ENCODE measurements at regions not wholly inside any gene's neighbourhood (a gene's known extent, or its start where the extent isn't known, plus 50 kb on each side); places are given as distances from the start of the nearest gene placed in this dataset.
A peak's percentile ranks its signal among the peaks of the same experiment; 100 is the strongest.

DNA sequence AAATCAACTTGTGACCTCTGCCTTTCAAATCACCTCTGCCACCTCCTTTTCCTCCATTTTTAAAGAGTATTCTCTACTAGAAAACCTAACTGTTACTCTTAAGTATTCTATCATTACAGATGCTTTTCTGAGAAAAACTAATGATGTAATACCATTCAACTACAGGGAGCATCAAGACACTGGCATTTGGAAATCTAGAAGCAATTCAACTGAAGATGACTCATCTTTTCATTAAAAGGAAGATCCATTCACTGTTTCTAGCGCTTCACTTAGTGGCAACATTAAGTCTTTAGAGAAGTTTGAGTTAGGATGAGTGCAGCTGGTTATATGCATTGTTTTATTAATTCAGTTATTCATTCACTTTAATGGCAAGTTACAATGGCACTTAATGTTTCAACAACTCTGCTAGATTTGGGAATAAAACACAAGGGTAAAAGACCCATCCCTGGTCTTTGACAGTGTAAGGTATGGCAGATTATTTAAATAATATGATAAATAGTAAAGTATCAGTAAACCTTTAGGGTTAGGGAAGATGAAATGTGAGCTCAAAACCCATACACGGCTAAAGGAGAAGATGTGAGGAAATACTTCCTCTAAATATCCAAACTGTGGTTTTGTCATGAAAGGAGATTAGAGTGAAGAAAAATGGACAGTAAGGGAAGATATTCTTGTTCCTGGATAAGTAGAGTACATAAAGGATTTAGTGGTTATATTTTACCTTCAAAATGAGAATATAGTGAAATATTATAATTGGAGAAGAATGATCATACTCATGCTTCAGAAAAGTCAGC, 61.7 kb downstream of the KCNJ2 start:
- no peak overlapping the region for H3K14ac ChIP-seq (ENCODE audit: low read length)
- no peak overlapping the region for H3K23ac ChIP-seq (ENCODE audit: low read length)
- H3K4ac ChIP-seq (ENCODE audit: low read depth, low read length) = no peak overlapping the region
- H3K27ac ChIP-seq (ENCODE audit: low read depth, low read length) = no peak overlapping the region
- no peak overlapping the region for H3K9ac ChIP-seq (ENCODE audit: low read length)
- H3K79me1 ChIP-seq (ENCODE audit: low read length) = no peaks in the 10 kb centered on the region
- no peaks in the 10 kb centered on the region for H3K79me2 ChIP-seq (ENCODE audit: control insufficient read depth, insufficient read depth, low read length, poor library complexity)
- H3K4me1 ChIP-seq (ENCODE audit: control insufficient read depth in 1 of 2, insufficient read depth in 2 of 2, low read length in 2 of 2) = no peaks in the 10 kb centered on the region
- no peak overlapping the region for H2AK5ac ChIP-seq (ENCODE audit: low read length)
- H2BK120ac ChIP-seq (ENCODE audit: insufficient read depth, low read length, poor library complexity) = no peak overlapping the region
- H4K91ac ChIP-seq (ENCODE audit: low read depth, low read length) = no peak overlapping the region
- H2BK12ac ChIP-seq (ENCODE audit: low read length) = no peak overlapping the region
- H3K27me3 ChIP-seq (ENCODE audit: insufficient read depth, low read length) = no peaks in the 10 kb centered on the region
- H3K36me3 ChIP-seq (ENCODE audit: control insufficient read depth in 1 of 2, insufficient read depth in 2 of 2, low read length in 2 of 2) = no peaks in the 10 kb centered on the region
- H3K9me3 ChIP-seq (ENCODE audit: insufficient read depth, low read depth, low read length) = no peaks in the 10 kb centered on the region
- H4K12ac ChIP-seq (ENCODE audit: low read depth, low read length) = no peak overlapping the region
- no peak overlapping the region for H3K18ac ChIP-seq (ENCODE audit: low read length)
- H3K4me3 ChIP-seq (ENCODE audit: low read depth, low read length) = no peak overlapping the region
- no peak overlapping the region for H3K4me2 ChIP-seq (ENCODE audit: low read length)
- no CpG with 5 or more reads among the region's 2 CpGs for WGBS (ENCODE audit: extremely low coverage, insufficient coverage, insufficient read length)
- H2BK5ac ChIP-seq (ENCODE audit: low read depth, low read length, poor library complexity) = no peak overlapping the region
- no peak overlapping the region for H4K8ac ChIP-seq (ENCODE audit: low read depth, low read length)
- no peak overlapping the region for H2AFZ ChIP-seq (ENCODE audit: insufficient read depth, low read length, poor library complexity)
- no peak for DNase-seq

- no peak overlapping the region for H3K27ac ChIP-seq (ENCODE audit: low read depth, low read length)
- no peaks in the 10 kb centered on the region for H3K79me2 ChIP-seq (ENCODE audit: control insufficient read depth, insufficient read depth, low read length, poor library complexity)
- H3K4ac ChIP-seq (ENCODE audit: low read depth, low read length) = no peak overlapping the region
- no peak overlapping the region for H2AK5ac ChIP-seq (ENCODE audit: low read length)
- H2BK12ac ChIP-seq (ENCODE audit: low read length) = no peak overlapping the region
- no peak overlapping the region for H2AFZ ChIP-seq (ENCODE audit: insufficient read depth, low read length, poor library complexity)
- no peak overlapping the region for H3K18ac ChIP-seq (ENCODE audit: low read length)
- H3K14ac ChIP-seq (ENCODE audit: low read length) = no peak overlapping the region
- no peaks in the 10 kb centered on the region for H3K9me3 ChIP-seq (ENCODE audit: insufficient read depth, low read depth, low read length)
- no peak for DNase-seq
- H4K91ac ChIP-seq (ENCODE audit: low read depth, low read length) = no peak overlapping the region
- H4K12ac ChIP-seq (ENCODE audit: low read depth, low read length) = no peak overlapping the region
- H3K9ac ChIP-seq (ENCODE audit: low read length) = no peak overlapping the region
- H4K8ac ChIP-seq (ENCODE audit: low read depth, low read length) = no peak overlapping the region
- no CpG with 5 or more reads among the region's 2 CpGs for WGBS (ENCODE audit: extremely low coverage, insufficient coverage, insufficient read length)
- no peaks in the 10 kb centered on the region for H3K36me3 ChIP-seq (ENCODE audit: control insufficient read depth in 1 of 2, insufficient read depth in 2 of 2, low read length in 2 of 2)
- no peaks in the 10 kb centered on the region for H3K4me1 ChIP-seq (ENCODE audit: control insufficient read depth in 1 of 2, insufficient read depth in 2 of 2, low read length in 2 of 2)
- H3K23ac ChIP-seq (ENCODE audit: low read length) = no peak overlapping the region
- no peak overlapping the region for H3K4me3 ChIP-seq (ENCODE audit: low read depth, low read length)
- H3K4me2 ChIP-seq (ENCODE audit: low read length) = no peak overlapping the region
- no peak overlapping the region for H2BK5ac ChIP-seq (ENCODE audit: low read depth, low read length, poor library complexity)
- H3K79me1 ChIP-seq (ENCODE audit: low read length) = no peaks in the 10 kb centered on the region
- no peaks in the 10 kb centered on the region for H3K27me3 ChIP-seq (ENCODE audit: insufficient read depth, low read length)
- H2BK120ac ChIP-seq (ENCODE audit: insufficient read depth, low read length, poor library complexity) = no peak overlapping the region
Measured at GRCh38 chr17:70232466-70232865, 63.1 kb downstream of the KCNJ2 start.

DNA sequence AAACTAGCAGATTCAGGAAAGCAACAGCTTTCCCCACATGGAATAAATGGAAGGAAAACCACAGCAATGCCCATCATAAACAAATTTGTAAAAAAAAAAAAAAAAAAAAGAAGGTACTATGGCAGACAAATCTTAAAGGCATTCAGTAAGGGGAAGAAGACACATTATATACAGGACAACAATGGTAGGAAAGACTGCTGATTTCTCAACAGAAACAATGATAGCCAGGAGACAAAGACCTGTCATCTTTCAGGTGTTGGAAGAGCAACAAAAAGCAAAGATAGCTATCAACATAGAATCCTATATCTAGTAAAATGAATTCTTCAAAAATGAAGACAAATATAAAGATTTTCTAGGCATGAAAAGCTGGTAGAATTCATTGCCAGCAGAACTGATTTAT, 65.9 kb downstream of the KCNJ2 start:
- no peak overlapping the region for H3K4ac ChIP-seq (ENCODE audit: low read depth, low read length)
- H2BK5ac ChIP-seq (ENCODE audit: low read depth, low read length, poor library complexity) = no peak overlapping the region

DNA sequence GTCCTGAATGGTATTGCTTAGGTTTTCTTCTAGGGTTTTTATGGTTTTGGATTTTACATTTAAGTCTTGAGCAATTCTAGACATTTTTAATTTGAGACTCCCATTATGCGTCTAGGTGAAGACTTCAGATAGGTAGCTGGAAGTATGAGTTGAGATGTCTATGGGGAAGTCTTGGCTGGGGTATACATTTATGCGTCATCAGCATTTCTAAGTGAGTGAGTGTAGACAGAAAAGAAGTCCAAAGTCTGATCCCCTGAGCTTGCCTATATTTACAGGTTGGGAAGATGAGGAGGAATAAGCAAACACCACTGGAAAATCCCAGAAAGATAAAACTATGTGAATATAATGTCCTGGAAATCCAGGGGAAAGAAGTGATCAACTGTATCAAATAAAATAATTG, 68.9 kb downstream of the KCNJ2 start:
- Histone ChIP-seq H3K79me1 (ENCODE audit: low read length) (peaks cover 7% of the 10 kb centered on the region), H2AFZ (ENCODE audit: insufficient read depth, low read length, poor library complexity) (no peak overlapping the region), H4K91ac (ENCODE audit: low read depth, low read length) (no peak overlapping the region), H3K79me2 (ENCODE audit: control insufficient read depth, insufficient read depth, low read length, poor library complexity) (no peaks in the 10 kb centered on the region), H4K8ac (ENCODE audit: low read depth, low read length) (no peak overlapping the region), H2BK12ac (ENCODE audit: low read length) (peak overlapping the region; percentile 53), H2BK5ac (ENCODE audit: low read depth, low read length, poor library complexity) (peak overlapping the region; percentile 93), H2AK5ac (ENCODE audit: low read length) (no peak overlapping the region), H3K9me3 (ENCODE audit: insufficient read depth, low read depth, low read length) (no peaks in the 10 kb centered on the region), H3K4me1 (ENCODE audit: control insufficient read depth in 1 of 2, insufficient read depth in 2 of 2, low read length in 2 of 2) (peaks cover 0 to 2% of the 10 kb centered on the region in 2 experiments), H3K9ac (ENCODE audit: low read length) (no peak overlapping the region), H3K36me3 (ENCODE audit: control insufficient read depth in 1 of 2, insufficient read depth in 2 of 2, low read length in 2 of 2) (no peaks in the 10 kb centered on the region), H3K27ac (ENCODE audit: low read depth, low read length) (peak overlapping the region; percentile 98), H2BK120ac (ENCODE audit: insufficient read depth, low read length, poor library complexity) (peak overlapping the region; percentile 93), H3K4me3 (ENCODE audit: low read depth, low read length) (no peak overlapping the region), H4K12ac (ENCODE audit: low read depth, low read length) (no peak overlapping the region), H3K4ac (ENCODE audit: low read depth, low read length) (no peak overlapping the region), H3K4me2 (ENCODE audit: low read length) (peak overlapping the region; percentile 25), H3K23ac (ENCODE audit: low read length) (no peak overlapping the region), H3K27me3 (ENCODE audit: insufficient read depth, low read length) (no peaks in the 10 kb centered on the region), H3K14ac (ENCODE audit: low read length) (no peak overlapping the region), H3K18ac (ENCODE audit: low read length) (no peak overlapping the region)
- no CpG with 5 or more reads among the region's 2 CpGs for WGBS (ENCODE audit: extremely low coverage, insufficient coverage, insufficient read length)
- DNase-seq = no peak

More for the DNA sequence above, 65.9 kb downstream of the KCNJ2 start:
- Histone ChIP-seq H3K14ac (ENCODE audit: low read length) (no peak overlapping the region), H4K8ac (ENCODE audit: low read depth, low read length) (no peak overlapping the region), H3K27ac (ENCODE audit: low read depth, low read length) (no peak overlapping the region), H4K91ac (ENCODE audit: low read depth, low read length) (no peak overlapping the region), H2AFZ (ENCODE audit: insufficient read depth, low read length, poor library complexity) (no peak overlapping the region), H3K23ac (ENCODE audit: low read length) (no peak overlapping the region), H3K79me2 (ENCODE audit: control insufficient read depth, insufficient read depth, low read length, poor library complexity) (no peaks in the 10 kb centered on the region), H2BK12ac (ENCODE audit: low read length) (no peak overlapping the region), H3K27me3 (ENCODE audit: insufficient read depth, low read length) (no peaks in the 10 kb centered on the region), H2BK120ac (ENCODE audit: insufficient read depth, low read length, poor library complexity) (no peak overlapping the region), H3K79me1 (ENCODE audit: low read length) (peaks cover 5% of the 10 kb centered on the region), H3K18ac (ENCODE audit: low read length) (no peak overlapping the region), H3K9ac (ENCODE audit: low read length) (no peak overlapping the region), H3K36me3 (ENCODE audit: control insufficient read depth in 1 of 2, insufficient read depth in 2 of 2, low read length in 2 of 2) (no peaks in the 10 kb centered on the region), H3K4me1 (ENCODE audit: control insufficient read depth in 1 of 2, insufficient read depth in 2 of 2, low read length in 2 of 2) (peaks cover 0 to 2% of the 10 kb centered on the region in 2 experiments), H3K9me3 (ENCODE audit: insufficient read depth, low read depth, low read length) (no peaks in the 10 kb centered on the region), H3K4me2 (ENCODE audit: low read length) (no peak overlapping the region), H4K12ac (ENCODE audit: low read depth, low read length) (no peak overlapping the region), H3K4me3 (ENCODE audit: low read depth, low read length) (no peak overlapping the region), H2AK5ac (ENCODE audit: low read length) (no peak overlapping the region)
- no peak for DNase-seq
